H54 (cell line): ENCODE measurements at regions not wholly inside any gene's neighbourhood (a gene's known extent, or its start where the extent isn't known, plus 50 kb on each side); places are given as distances from the start of the nearest gene placed in this dataset.

Experiments
- DNase-seq: peaks from one replicate; pipeline ENCODE4 v3.0.0; 2011; ENCODE audit warnings: low spot score, mixed read lengths; ENCODE audit not compliant: insufficient read length
- FAIRE-seq: peaks from 3 replicates; lab custom pipeline; 2011; peaks lifted over from hg19 to GRCh38; lab: Jason Lieb, UNC
- POLR2A ChIP-seq: IDR thresholded peaks from 2 replicates; pipeline ENCODE4 v1.6.1; 2011; ENCODE audit warnings: low read depth, mild to moderate bottlenecking, low read length

- no peak for TF ChIP-seq POLR2A
- FAIRE-seq (no peak), DNase-seq (no peak)
Measured at GRCh38 chr17:65349916-65350315, 211.5 kb downstream of the AXIN2 start.

GRCh38 chr17:65346166-65346565, 209.0 kb downstream of the RGS9 start:
- DNase-seq (no peak), FAIRE-seq (no peak)
- no peak for TF ChIP-seq POLR2A

- DNase-seq (no peak), FAIRE-seq (no peak)
- no peak for TF ChIP-seq POLR2A
Measured at GRCh38 chr17:65345261-65346005, 208.3 kb downstream of the RGS9 start.

- no peak for TF ChIP-seq POLR2A
- FAIRE-seq: no peak
- DNase-seq: no peak
Measured at GRCh38 chr17:65340401-65340800, 203.2 kb downstream of the RGS9 start.

- TF ChIP-seq POLR2A: no peak
- DNase-seq (no peak), FAIRE-seq (no peak)
Measured at GRCh38 chr17:65334406-65334805, 197.2 kb downstream of the RGS9 start.

- TF ChIP-seq POLR2A: no peak
- no peak for FAIRE-seq
- DNase-seq: no peak
Measured at GRCh38 chr17:65332779-65333178, 195.6 kb downstream of the RGS9 start.

- TF ChIP-seq POLR2A: no peak
- DNase-seq (peak; percentile 40), FAIRE-seq (no peak)
Measured at GRCh38 chr17:65332375-65332774, 195.2 kb downstream of the RGS9 start.

GRCh38 chr17:65328567-65328966, 191.4 kb downstream of the RGS9 start:
- FAIRE-seq (no peak), DNase-seq (no peak)
- TF ChIP-seq POLR2A: no peak

- DNase-seq: no peak
- TF ChIP-seq POLR2A: no peak
- no peak for FAIRE-seq
Measured at GRCh38 chr17:65324611-65325342, 187.6 kb downstream of the RGS9 start.

- FAIRE-seq (no peak), DNase-seq (no peak)
- no peak for TF ChIP-seq POLR2A
Measured at GRCh38 chr17:65323049-65323448, 185.9 kb downstream of the RGS9 start.

- no peak for FAIRE-seq
- DNase-seq: no peak
- no peak for TF ChIP-seq POLR2A
Measured at GRCh38 chr17:65320820-65321219, 183.7 kb downstream of the RGS9 start.

- no peak for DNase-seq
- FAIRE-seq: no peak
- no peak for TF ChIP-seq POLR2A
Measured at GRCh38 chr17:65314212-65314611, 177.0 kb downstream of the RGS9 start.

GRCh38 chr17:65312718-65313377, 175.7 kb downstream of the RGS9 start:
- no peak for TF ChIP-seq POLR2A
- DNase-seq (no peak), FAIRE-seq (no peak)

- TF ChIP-seq POLR2A: no peak
- FAIRE-seq (no peak), DNase-seq (no peak)
Measured at GRCh38 chr17:65311261-65311660, 174.1 kb downstream of the RGS9 start.
